ENCODE measurements at regions not wholly inside any gene's neighbourhood (a gene's known extent, or its start where the extent isn't known, plus 50 kb on each side); places are given as distances from the start of the nearest gene placed in this dataset.

DNA sequence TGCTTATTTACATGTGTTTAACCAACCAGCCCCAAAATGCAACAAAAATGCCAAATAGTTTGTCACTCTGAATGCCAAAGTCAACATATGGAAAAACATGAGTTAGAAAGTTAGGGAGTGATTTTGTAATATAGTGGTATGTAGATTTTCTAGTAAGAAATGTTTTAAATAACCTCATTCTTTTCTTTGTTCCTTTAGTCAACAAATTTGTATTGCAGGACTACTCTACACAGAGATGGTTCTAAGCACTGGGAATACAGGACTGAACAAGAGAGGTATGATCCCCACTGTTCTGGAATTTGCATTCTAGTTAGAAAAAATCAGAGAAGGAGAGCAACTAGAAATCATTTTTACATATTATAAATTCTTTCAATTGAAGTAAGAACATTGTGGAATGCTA, 218.8 kb upstream of the ANXA10 start:
- TF ChIP-seq, protein P1, sequence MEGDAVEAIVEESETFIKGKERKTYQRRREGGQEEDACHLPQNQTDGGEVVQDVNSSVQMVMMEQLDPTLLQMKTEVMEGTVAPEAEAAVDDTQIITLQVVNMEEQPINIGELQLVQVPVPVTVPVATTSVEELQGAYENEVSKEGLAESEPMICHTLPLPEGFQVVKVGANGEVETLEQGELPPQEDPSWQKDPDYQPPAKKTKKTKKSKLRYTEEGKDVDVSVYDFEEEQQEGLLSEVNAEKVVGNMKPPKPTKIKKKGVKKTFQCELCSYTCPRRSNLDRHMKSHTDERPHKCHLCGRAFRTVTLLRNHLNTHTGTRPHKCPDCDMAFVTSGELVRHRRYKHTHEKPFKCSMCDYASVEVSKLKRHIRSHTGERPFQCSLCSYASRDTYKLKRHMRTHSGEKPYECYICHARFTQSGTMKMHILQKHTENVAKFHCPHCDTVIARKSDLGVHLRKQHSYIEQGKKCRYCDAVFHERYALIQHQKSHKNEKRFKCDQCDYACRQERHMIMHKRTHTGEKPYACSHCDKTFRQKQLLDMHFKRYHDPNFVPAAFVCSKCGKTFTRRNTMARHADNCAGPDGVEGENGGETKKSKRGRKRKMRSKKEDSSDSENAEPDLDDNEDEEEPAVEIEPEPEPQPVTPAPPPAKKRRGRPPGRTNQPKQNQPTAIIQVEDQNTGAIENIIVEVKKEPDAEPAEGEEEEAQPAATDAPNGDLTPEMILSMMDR (IDR thresholded peaks at IDR 0.05), result no peak
- TF ChIP-seq POLR2A (IDR thresholded peaks at IDR 0.05), result no peak

All from thyroid gland (tissue), 4 donors.